ENCODE measurements at regions not wholly inside any gene's neighbourhood (a gene's known extent, or its start where the extent isn't known, plus 50 kb on each side); places are given as distances from the start of the nearest gene placed in this dataset.

DNA sequence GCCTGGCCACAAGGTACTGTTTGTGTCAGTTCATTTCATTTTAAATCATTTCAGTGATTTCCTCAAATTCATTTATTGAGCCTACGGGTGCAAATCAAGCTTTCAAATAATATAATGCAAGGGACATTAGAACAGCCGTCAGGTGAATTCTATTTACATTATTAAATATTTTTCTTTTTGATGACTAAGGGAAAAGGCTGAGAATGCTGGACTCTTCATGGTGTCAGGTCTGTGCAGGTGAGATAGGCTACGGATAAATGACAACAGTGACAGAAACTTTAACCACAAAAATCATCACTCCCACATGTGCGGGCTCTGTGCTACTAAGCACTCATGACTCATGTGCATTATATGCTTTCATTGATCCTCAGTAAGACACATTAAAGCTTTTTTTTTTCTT is 149.2 kb upstream of the ZNF716 start:
- no peak for TF ChIP-seq JUN (IDR thresholded peaks at IDR 0.05; ENCODE audit: borderline replicate concordance, insufficient read depth, insufficient read length, low read depth)
- TF ChIP-seq POLR2A (IDR thresholded peaks at IDR 0.05; ENCODE audit: low read depth, low read length) = no peak
- no peak for TF ChIP-seq MYC (IDR thresholded peaks at IDR 0.05; ENCODE audit: low read depth, low read length)
- no peak for TF ChIP-seq EZH2 (IDR thresholded peaks at IDR 0.05; ENCODE audit: borderline replicate concordance, low read depth, low read length, severe bottlenecking)
- TF ChIP-seq, protein P1, sequence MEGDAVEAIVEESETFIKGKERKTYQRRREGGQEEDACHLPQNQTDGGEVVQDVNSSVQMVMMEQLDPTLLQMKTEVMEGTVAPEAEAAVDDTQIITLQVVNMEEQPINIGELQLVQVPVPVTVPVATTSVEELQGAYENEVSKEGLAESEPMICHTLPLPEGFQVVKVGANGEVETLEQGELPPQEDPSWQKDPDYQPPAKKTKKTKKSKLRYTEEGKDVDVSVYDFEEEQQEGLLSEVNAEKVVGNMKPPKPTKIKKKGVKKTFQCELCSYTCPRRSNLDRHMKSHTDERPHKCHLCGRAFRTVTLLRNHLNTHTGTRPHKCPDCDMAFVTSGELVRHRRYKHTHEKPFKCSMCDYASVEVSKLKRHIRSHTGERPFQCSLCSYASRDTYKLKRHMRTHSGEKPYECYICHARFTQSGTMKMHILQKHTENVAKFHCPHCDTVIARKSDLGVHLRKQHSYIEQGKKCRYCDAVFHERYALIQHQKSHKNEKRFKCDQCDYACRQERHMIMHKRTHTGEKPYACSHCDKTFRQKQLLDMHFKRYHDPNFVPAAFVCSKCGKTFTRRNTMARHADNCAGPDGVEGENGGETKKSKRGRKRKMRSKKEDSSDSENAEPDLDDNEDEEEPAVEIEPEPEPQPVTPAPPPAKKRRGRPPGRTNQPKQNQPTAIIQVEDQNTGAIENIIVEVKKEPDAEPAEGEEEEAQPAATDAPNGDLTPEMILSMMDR (IDR thresholded peaks at IDR 0.05; ENCODE audit: extremely low read depth in 1 of 2, insufficient read depth in 1 of 2, low read depth in 1 of 2, low read length in 2 of 2) = no peak
- no peak for TF ChIP-seq GATA2 (IDR thresholded peaks at IDR 0.05; ENCODE audit: insufficient read depth, insufficient read length, low read depth, low read length)
- no peak for TF ChIP-seq POLR2AphosphoS5 (IDR thresholded peaks at IDR 0.05; ENCODE audit: insufficient read depth, low read depth, low read length)
- TF ChIP-seq, protein P2, sequence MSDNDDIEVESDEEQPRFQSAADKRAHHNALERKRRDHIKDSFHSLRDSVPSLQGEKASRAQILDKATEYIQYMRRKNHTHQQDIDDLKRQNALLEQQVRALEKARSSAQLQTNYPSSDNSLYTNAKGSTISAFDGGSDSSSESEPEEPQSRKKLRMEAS (IDR thresholded peaks at IDR 0.05; ENCODE audit: insufficient read depth, insufficient read length) = no peak
- no peak for TF ChIP-seq FOS (IDR thresholded peaks at IDR 0.05; ENCODE audit: borderline replicate concordance, insufficient read depth, low read length)
- Histone ChIP-seq H3K9ac (replicated peaks; ENCODE audit: extremely low read depth, insufficient read depth, low read length) (no peak overlapping the region), H3K9me1 (replicated peaks; ENCODE audit: control insufficient read depth, extremely low read depth, insufficient read depth, low read length) (no peaks in the 10 kb centered on the region), H3K4me2 (ENCODE audit: insufficient read depth, low read length) (no peak overlapping the region), H3K9me3 (replicated peaks; ENCODE audit: control insufficient read depth, insufficient read depth, low read length) (no peaks in the 10 kb centered on the region), H4K20me1 (replicated peaks; ENCODE audit: control insufficient read depth, extremely low read depth, insufficient read depth, low read length) (no peaks in the 10 kb centered on the region), H3K36me3 (ENCODE audit: control insufficient read depth in 2 of 2, extremely low read depth in 1 of 2, insufficient read depth in 2 of 2, low read length in 2 of 2) (no peaks in the 10 kb centered on the region), H3K4me3 (replicated peaks in 1 of 3; ENCODE audit: insufficient read depth in 1 of 3, low read depth in 1 of 3, low read length in 3 of 3) (no peak overlapping the region), H3K4me1 (ENCODE audit: control insufficient read depth, extremely low read depth, insufficient read depth, low read length) (no peaks in the 10 kb centered on the region), H3K27ac (ENCODE audit: insufficient read depth, low read depth, low read length) (no peak overlapping the region), H2AFZ (ENCODE audit: low read depth, low read length) (no peak overlapping the region), H3K79me2 (ENCODE audit: control insufficient read depth, insufficient read depth, low read length) (no peaks in the 10 kb centered on the region), H3K27me3 (ENCODE audit: control insufficient read depth in 2 of 2, insufficient read depth in 2 of 2, low read length in 2 of 2) (no peaks in the 10 kb centered on the region)
- DNase-seq (ENCODE audit: low read depth, low spot score) (no peak), FAIRE-seq (no peak)
- dilution Hi-C loops (cut with MboI; ENCODE audit: extremely low pct_ligation_motif_present, low sequenced_read_pairs) = no loop called here
- ChIA-PET CTCF (no interaction called here), POLR2A (no interaction called here)
- no TSS peak for BruUV-seq (replicated peaks)
- intact Hi-C loops (cut with micrococcal nuclease) = no loop called here

Data from endothelial cell of umbilical vein (primary cell).